ENCODE measurements at regions not wholly inside any gene's neighbourhood (a gene's known extent, or its start where the extent isn't known, plus 50 kb on each side); places are given as distances from the start of the nearest gene placed in this dataset.

DNA sequence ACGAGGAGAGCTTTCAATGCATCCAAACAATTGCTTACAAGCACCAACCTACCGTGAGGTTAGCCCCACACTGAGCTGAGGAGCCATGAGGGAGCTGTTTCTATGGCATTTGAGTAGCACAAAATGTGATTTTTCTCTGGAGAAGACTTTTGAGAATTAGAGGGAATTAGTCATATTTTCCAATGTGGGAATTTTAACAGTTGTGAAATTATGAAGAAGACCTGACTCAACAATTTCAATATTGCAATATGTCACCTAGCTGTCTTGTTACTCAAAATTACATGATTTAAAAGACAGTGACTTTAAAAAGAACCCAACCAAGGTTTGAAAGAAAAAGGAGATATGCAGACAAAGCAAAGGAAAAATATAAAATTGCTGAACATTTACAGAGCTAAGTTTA, 62.6 kb upstream of the LY86 start:
- DNase-seq (ENCODE audit: low read depth), result no peak

DNA sequence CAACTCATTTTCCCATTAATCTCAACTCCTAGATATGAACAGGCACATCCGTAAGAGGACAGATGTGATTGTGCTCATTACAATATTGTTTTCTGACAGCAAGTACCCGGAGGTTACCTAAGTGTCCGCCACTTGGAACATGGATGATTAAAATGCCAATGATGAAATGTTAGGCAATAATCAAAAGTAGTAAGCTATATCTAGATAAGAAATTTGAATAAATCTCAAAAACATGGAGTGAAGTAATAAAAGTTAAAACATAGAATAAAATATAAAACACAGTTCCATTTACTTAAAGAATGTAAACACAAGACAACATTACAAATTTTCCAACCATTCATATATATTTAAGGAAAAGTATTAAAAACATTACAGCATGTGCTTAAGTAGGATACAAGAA, 59.2 kb upstream of the LY86 start:
- DNase-seq (ENCODE audit: low read depth), result no peak

DNA sequence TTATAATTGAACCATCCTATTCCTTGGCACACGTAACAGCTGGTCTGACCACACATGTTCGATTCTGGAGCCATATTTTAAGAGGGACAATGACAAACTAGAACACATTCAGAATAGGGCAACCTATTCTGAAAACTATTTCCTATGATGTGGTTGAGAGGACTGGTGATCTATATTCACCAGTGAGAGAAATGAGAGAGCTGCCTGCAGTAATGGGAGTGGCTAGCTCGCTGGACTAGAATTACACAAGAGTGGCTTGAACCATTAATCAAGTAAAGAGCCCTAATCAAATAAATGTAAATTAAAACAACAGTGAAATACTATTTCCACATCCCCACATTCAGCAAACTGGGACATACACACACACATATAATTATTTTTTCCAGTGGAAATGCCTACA, 55.3 kb upstream of the LY86 start:
- no peak for DNase-seq (ENCODE audit: low read depth)

DNA sequence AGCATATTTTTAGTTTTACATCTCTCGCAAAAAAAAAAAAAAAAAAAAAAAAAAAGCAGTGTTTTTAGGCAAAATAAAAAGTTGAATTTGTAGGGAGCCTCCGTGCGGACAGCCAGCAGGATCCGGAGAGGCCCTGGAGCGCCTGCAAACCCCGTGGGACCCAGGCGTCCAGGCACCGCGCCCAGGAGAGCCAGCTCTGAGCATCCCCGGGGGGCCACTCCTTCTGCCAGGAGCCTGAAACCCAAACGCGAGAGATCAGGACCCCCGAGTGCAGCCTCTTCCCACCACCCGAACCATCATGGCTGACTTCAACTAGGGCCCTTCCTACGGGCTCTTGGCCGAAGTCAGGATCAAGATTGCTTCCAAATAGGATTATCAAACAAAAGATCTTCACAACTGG, 54.1 kb upstream of the LY86 start:
- DNase-seq (ENCODE audit: low read depth), result no peak

DNA sequence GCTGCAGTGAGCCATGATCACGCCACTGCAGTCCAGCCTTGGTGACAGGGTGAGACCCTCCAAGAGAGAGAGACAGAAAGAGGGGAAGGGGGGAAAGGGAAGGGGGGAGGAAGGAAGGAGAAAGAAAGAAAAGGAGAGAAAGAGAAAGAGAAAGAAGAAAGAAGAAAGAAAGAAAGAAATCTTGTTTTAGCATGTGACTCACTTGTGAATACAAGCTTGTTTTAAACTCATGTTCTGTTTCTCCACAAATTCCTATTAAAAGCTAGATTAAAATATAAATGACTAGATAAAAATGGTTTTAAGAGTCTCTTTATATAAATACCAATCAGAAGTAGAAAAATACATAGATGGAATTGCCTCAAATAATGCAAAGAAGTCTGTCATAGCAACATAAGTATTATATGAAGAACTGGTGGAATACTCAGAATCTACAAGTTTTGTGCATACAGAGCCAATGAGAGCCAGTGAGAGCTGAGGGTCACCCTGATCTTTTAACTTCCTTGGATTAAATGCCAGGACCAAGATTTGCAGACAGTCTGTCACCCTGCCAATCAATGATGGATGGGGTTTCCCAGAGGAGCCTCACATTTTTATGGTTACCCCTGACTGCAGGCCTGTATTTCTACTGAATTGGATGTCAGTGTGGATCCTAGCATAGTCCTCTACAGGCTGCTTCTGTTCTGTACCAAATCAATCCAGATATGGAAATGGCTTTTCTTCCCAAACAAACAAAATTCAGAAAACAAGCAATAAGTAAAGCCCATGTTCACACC, 50.8 kb upstream of the LY86 start:
- DNase-seq (ENCODE audit: low read depth), result no peak

DNA sequence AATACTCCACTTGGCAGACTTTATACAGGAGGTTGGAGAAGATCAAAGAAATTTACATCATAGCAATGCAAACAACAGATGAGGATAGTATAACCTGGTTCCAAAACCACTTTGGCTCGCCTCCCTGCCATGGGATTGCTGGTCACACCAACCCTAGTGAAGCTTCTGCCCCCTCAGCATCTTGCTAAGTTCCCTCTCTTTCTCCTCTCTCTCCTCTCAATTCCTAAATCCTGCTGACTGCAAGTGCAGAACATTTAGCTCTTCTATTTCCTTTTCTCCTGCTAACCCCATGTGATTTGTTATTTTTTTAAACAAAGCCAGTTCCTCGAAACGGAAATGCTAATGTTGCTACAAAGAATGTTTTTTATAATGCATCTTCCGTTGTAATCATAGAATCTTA, 50.3 kb upstream of the LY86 start:
- no peak for DNase-seq (ENCODE audit: low read depth)

All from iris pigment epithelial cell (primary cell).